ENCODE measurements at regions not wholly inside any gene's neighbourhood (a gene's known extent, or its start where the extent isn't known, plus 50 kb on each side); places are given as distances from the start of the nearest gene placed in this dataset.

DNA sequence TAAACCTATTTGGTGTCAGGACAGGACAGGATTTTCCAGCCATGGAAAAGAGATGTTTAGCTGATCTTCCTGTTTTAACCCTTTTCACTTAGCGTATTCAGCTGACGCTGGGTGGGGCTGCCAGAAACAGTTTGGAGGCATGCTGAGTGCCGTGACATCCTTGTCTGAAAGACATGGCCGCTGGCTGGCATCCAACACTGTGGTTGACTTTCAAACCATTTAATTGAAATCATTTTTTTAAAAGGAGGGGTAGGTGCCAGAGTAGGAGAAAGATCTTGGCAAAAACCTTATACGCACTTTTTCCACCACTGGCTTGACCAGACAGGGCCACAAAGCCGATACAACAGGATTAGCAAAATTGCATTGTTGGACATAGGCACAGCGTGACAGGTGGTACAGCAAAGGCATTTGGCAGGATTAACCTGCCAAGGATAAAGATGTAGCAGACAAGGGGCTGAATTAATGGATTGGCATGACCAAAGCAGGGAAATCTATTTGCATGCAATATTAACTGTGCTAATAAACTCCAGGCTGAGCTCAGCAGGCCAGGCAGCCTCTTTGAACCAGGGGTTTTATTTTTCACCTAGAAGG lies 131.8 kb upstream of the TOPAZ1 start:
- H3K4me3 ChIP-seq (ENCODE audit: insufficient read depth, low read depth, low read length), result no peak overlapping the region
- no peaks in the 10 kb centered on the region for H3K27me3 ChIP-seq (ENCODE audit: control insufficient read depth, insufficient read depth, low read length, poor library complexity, severe bottlenecking)
- H3K9me3 ChIP-seq (ENCODE audit: control insufficient read depth, low read length), result no peaks in the 10 kb centered on the region
- 93 to 94% methylated on average over 7 of the region's 7 CpGs for WGBS, 2 experiments
- H3K27ac ChIP-seq (ENCODE audit: insufficient read depth, low read depth, low read length, poor library complexity, severe bottlenecking), result no peak overlapping the region
- no peaks in the 10 kb centered on the region for H3K4me1 ChIP-seq (ENCODE audit: control insufficient read depth, insufficient read depth, low read length)
- H3K36me3 ChIP-seq (ENCODE audit: control insufficient read depth, insufficient read depth, low read length), result no peaks in the 10 kb centered on the region

DNA sequence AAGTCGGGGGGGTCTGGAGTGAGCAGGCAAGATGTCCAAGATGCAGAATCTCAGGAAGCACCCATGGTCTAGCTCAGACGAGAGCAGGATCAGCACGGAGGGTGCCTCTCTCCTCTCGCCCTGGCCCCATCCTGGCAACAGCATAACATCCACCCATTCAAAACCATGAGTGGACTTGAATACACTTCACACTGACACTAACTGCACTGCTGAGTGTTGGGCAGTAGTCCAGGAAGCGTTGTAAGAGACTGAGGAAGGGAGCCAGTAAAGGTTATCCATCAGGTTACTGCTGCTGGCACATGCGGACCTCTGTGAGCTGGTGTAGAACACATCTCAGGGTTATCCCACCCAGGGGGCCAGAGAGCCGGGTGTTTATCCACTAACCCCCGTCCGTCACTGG lies 131.0 kb upstream of the TOPAZ1 start:
- no peaks in the 10 kb centered on the region for H3K36me3 ChIP-seq (ENCODE audit: control insufficient read depth, insufficient read depth, low read length)
- no peaks in the 10 kb centered on the region for H3K27me3 ChIP-seq (ENCODE audit: control insufficient read depth, insufficient read depth, low read length, poor library complexity, severe bottlenecking)
- H3K4me1 ChIP-seq (ENCODE audit: control insufficient read depth, insufficient read depth, low read length), result no peaks in the 10 kb centered on the region
- 94 to 95% methylated on average over 9 of the region's 9 CpGs for WGBS, 2 experiments
- H3K27ac ChIP-seq (ENCODE audit: insufficient read depth, low read depth, low read length, poor library complexity, severe bottlenecking), result no peak overlapping the region
- no peak overlapping the region for H3K4me3 ChIP-seq (ENCODE audit: insufficient read depth, low read depth, low read length)
- H3K9me3 ChIP-seq (ENCODE audit: control insufficient read depth, low read length), result no peaks in the 10 kb centered on the region

DNA sequence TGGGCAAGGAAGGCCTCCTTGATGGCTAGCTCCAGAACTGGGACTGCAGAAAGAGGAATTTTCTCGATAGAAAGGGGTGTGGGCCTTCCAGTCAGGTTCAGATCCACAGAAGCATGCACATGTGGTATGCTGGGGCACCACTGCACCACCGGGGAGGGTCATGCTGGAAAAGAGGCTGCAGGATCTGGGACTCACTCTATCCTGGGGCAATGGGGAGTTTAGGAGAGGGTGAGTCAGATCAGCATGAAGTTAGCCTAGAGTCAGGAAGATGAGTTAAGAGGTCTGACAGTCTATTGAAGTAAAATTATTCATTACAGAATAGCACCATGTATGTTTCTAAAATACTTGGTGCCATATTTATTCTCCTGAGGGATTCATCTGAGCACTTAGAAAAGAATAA lies 130.2 kb upstream of the TOPAZ1 start:
- no peak overlapping the region for H3K4me3 ChIP-seq (ENCODE audit: insufficient read depth, low read depth, low read length)
- H3K27me3 ChIP-seq (ENCODE audit: control insufficient read depth, insufficient read depth, low read length, poor library complexity, severe bottlenecking), result no peaks in the 10 kb centered on the region
- WGBS, 2 experiments, result 88 to 94% methylated on average over 2 of the region's 2 CpGs
- no peak overlapping the region for H3K27ac ChIP-seq (ENCODE audit: insufficient read depth, low read depth, low read length, poor library complexity, severe bottlenecking)
- H3K9me3 ChIP-seq (ENCODE audit: control insufficient read depth, low read length), result no peaks in the 10 kb centered on the region
- H3K36me3 ChIP-seq (ENCODE audit: control insufficient read depth, insufficient read depth, low read length), result no peaks in the 10 kb centered on the region
- H3K4me1 ChIP-seq (ENCODE audit: control insufficient read depth, insufficient read depth, low read length), result no peaks in the 10 kb centered on the region

DNA sequence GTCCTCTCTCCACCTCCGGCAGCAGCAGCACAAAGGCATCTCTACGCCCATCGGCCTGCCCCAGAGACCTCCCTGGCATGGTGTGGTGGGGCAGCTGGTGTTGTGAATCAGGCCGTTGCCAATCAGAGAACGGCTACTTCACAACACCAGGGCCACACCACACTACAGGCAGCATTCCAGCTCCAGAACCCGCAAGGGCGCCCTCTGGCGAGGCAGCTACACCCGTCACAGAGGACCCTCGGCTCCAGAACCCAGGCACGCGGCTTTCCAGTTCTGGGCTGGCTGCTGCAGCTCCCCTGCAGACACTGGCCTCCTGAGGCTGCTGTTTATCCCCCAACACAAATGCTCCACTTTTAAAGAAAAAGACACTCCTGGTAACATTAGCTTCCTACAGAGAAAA lies 127.5 kb upstream of the TOPAZ1 start:
- no peaks in the 10 kb centered on the region for H3K27me3 ChIP-seq (ENCODE audit: control insufficient read depth, insufficient read depth, low read length, poor library complexity, severe bottlenecking)

DNA sequence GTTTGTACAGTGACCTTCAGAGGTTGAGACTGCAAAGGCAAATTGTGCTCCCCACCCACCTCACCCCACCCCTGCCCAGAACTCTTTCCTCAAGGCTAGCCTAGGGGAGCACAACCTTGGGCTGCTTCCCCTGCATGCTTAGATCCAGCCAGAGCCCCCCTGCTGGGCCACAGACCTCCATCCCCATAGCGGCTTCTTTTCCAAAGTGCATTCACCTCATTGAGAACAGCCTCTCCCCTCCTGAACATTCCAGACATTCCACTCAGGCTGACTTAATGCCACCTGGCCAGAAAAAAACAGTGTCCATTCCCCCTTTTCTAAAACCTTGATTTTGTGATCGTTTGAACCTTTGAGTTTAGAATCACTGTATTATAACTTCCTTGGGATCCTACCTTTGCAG lies 124.4 kb upstream of the TOPAZ1 start:
- Histone ChIP-seq H3K4me3 (ENCODE audit: insufficient read depth, low read depth, low read length) (no peak overlapping the region), H3K27me3 (ENCODE audit: control insufficient read depth, insufficient read depth, low read length, poor library complexity, severe bottlenecking) (no peaks in the 10 kb centered on the region), H3K4me1 (ENCODE audit: control insufficient read depth, insufficient read depth, low read length) (no peaks in the 10 kb centered on the region), H3K36me3 (ENCODE audit: control insufficient read depth, insufficient read depth, low read length) (no peaks in the 10 kb centered on the region), H3K9me3 (ENCODE audit: control insufficient read depth, low read length) (no peaks in the 10 kb centered on the region), H3K27ac (ENCODE audit: insufficient read depth, low read depth, low read length, poor library complexity, severe bottlenecking) (no peak overlapping the region)
- 84 to 88% methylated on average over 2 of the region's 2 CpGs for WGBS, 2 experiments

More for the DNA sequence above, 127.5 kb upstream of the TOPAZ1 start:
- H3K9me3 ChIP-seq (ENCODE audit: control insufficient read depth, low read length), result no peaks in the 10 kb centered on the region
- H3K4me1 ChIP-seq (ENCODE audit: control insufficient read depth, insufficient read depth, low read length), result no peaks in the 10 kb centered on the region
- no peak overlapping the region for H3K27ac ChIP-seq (ENCODE audit: insufficient read depth, low read depth, low read length, poor library complexity, severe bottlenecking)
- 62 to 67% methylated on average over 12 of the region's 12 CpGs for WGBS, 2 experiments
- no peaks in the 10 kb centered on the region for H3K36me3 ChIP-seq (ENCODE audit: control insufficient read depth, insufficient read depth, low read length)
- H3K4me3 ChIP-seq (ENCODE audit: insufficient read depth, low read depth, low read length), result no peak overlapping the region

DNA sequence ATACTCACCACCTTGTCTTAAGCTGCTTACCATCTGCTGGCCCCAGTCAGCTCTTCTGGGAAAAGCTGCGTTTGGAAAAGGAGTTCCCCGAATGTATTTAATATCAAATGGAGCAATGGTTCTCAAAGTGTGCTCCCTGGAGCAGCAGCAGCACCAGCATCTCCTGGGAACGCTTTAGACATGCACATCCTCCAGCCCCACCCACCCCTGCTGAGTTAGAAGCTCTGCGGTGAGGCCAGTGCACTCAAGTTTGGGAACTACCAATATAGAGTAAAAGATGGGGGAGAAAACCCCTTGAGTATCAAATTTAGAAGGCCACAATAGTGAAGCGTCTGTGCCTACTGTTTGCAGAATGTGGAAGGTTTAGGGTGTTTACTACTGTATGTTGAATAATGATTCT lies 124.0 kb upstream of the TOPAZ1 start:
- Histone ChIP-seq H3K36me3 (ENCODE audit: control insufficient read depth, insufficient read depth, low read length) (no peaks in the 10 kb centered on the region), H3K4me3 (ENCODE audit: insufficient read depth, low read depth, low read length) (no peak overlapping the region), H3K4me1 (ENCODE audit: control insufficient read depth, insufficient read depth, low read length) (no peaks in the 10 kb centered on the region), H3K27me3 (ENCODE audit: control insufficient read depth, insufficient read depth, low read length, poor library complexity, severe bottlenecking) (no peaks in the 10 kb centered on the region), H3K9me3 (ENCODE audit: control insufficient read depth, low read length) (no peaks in the 10 kb centered on the region), H3K27ac (ENCODE audit: insufficient read depth, low read depth, low read length, poor library complexity, severe bottlenecking) (no peak overlapping the region)
- WGBS, 2 experiments, result 90 to 96% methylated on average over 5 of the region's 5 CpGs

DNA sequence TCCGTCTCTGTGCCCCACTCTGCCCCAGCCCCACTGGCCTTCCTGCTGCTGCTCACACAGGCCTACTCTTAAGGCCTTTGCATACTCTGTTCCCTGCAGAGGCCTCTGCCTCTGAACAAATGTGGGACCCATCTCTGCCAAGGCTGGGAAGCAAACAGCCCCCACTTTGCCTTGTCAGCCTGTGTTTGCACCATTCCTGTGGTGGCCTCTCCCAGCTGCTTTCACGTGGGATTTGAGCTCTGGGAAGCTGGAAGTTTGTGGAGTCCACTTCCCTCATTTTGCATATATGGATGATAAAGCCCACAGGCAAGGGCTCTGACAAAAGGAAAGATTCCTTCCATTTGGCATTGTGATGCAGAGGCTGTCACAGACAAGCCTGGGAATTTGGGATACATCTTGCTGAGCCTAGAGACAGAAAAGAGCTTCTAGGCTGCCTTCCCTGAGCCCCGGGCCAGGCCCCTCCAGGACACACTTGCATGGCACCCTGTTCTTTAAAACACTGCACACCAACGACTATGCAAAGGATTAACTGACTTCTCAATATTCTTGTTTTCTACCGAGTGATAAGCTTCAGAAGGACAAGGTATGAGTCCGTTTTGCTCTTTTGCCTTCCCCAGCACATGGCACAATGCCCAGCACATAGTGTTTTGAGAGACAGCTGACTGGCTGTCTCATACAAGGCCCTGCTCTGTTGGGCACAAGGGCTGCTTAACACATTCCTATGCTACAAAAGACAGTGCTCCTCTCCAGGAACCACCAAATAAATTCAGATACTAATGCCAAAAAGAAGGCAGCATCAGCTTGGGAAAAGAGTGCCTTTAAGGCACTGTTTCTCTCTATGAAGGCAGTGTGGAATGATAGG lies 120.7 kb upstream of the TOPAZ1 start:
- H3K36me3 ChIP-seq (ENCODE audit: control insufficient read depth, insufficient read depth, low read length), result no peaks in the 10 kb centered on the region
- H3K27ac ChIP-seq (ENCODE audit: insufficient read depth, low read depth, low read length, poor library complexity, severe bottlenecking), result no peak overlapping the region
- H3K27me3 ChIP-seq (ENCODE audit: control insufficient read depth, insufficient read depth, low read length, poor library complexity, severe bottlenecking), result no peaks in the 10 kb centered on the region
- 69% methylated on average over 6 of the region's 6 CpGs for WGBS, 2 experiments
- no peaks in the 10 kb centered on the region for H3K9me3 ChIP-seq (ENCODE audit: control insufficient read depth, low read length)
- H3K4me1 ChIP-seq (ENCODE audit: control insufficient read depth, insufficient read depth, low read length), result no peaks in the 10 kb centered on the region
- H3K4me3 ChIP-seq (ENCODE audit: insufficient read depth, low read depth, low read length), result no peak overlapping the region

DNA sequence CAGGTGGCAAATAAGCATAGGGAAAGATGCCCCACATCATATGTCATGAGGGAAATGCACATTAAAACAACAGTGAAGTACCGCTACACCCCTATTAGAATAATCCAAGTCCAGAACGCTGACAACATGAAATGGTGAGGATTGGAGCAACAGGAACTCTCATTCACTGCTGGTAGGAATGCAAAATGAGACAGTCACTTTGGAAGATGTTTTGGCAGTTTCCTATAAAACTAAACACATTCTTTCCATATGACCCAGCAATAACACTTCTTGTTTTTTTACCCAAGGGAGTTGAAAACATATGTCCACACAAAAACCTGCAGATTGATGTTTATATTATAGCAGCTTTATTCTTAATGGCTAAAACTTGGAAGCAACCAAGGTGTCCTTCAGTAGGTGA lies 116.4 kb upstream of the TOPAZ1 start:
- Histone ChIP-seq H3K27me3 (ENCODE audit: control insufficient read depth, insufficient read depth, low read length, poor library complexity, severe bottlenecking) (no peaks in the 10 kb centered on the region), H3K9me3 (ENCODE audit: control insufficient read depth, low read length) (no peaks in the 10 kb centered on the region), H3K4me3 (ENCODE audit: insufficient read depth, low read depth, low read length) (no peak overlapping the region), H3K4me1 (ENCODE audit: control insufficient read depth, insufficient read depth, low read length) (peaks cover 8% of the 10 kb centered on the region), H3K27ac (ENCODE audit: insufficient read depth, low read depth, low read length, poor library complexity, severe bottlenecking) (no peak overlapping the region), H3K36me3 (ENCODE audit: control insufficient read depth, insufficient read depth, low read length) (no peaks in the 10 kb centered on the region)
- 91 to 95% methylated on average over 2 of the region's 2 CpGs for WGBS, 2 experiments

DNA sequence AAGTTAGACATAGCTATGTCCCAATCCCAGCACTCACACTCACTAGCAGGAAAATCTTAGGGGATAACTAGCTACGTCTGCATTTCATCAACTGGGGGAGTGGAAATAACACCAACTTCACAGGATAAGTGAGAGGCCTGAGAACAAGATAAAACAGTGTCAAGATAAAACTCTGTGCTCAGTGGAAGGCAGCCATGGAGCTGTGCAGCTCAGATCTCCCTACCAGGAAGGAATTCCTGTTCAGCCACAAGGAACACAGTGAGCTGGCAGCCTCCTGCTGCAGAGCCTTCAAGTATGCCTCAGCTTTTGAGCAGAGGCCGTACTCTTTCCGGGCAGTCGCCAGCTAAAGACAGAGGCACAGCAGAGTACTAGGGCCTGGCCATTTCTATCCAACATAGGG lies 115.8 kb upstream of the TOPAZ1 start:
- 90 to 93% methylated on average over 4 of the region's 4 CpGs for WGBS, 2 experiments
- no peak overlapping the region for H3K27ac ChIP-seq (ENCODE audit: insufficient read depth, low read depth, low read length, poor library complexity, severe bottlenecking)
- no peaks in the 10 kb centered on the region for H3K9me3 ChIP-seq (ENCODE audit: control insufficient read depth, low read length)
- H3K4me3 ChIP-seq (ENCODE audit: insufficient read depth, low read depth, low read length), result no peak overlapping the region
- H3K4me1 ChIP-seq (ENCODE audit: control insufficient read depth, insufficient read depth, low read length), result peaks cover 8% of the 10 kb centered on the region
- H3K27me3 ChIP-seq (ENCODE audit: control insufficient read depth, insufficient read depth, low read length, poor library complexity, severe bottlenecking), result no peaks in the 10 kb centered on the region
- no peaks in the 10 kb centered on the region for H3K36me3 ChIP-seq (ENCODE audit: control insufficient read depth, insufficient read depth, low read length)

DNA sequence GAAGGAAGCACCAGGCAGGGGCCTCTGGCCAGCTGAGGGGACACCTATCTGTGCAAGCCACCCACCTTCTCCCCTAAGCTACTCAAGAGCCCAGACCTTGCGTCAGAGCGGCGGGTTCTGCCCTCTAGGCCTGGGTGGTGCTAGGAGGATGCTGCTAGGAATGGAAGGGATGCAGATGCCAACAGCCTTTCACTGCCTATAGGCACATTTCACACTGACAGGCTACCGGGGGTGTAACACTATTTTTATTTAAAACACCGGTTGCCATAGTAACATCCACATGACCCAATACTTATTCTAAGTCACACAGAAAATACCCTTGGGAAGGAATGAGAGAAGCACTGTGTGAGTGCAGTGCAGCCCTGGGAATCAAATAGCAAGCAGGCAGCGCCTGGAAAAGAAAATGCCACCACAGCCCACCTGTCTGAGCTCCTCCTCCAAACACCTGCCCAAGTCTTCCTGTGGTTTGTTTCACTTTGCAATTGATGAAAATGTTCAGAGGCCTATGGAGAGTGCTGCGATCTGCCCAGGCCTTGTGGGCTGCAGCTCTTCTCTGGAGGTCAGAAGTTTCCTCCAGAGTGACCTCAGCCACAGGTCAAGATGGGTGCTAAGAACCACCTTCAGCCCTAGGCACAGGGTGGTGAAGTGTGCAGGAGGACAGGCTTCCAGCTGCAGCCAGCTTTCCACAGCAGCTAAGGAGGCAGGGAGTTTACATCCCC lies 113.5 kb upstream of the TOPAZ1 start:
- Histone ChIP-seq H3K27me3 (ENCODE audit: control insufficient read depth, insufficient read depth, low read length, poor library complexity, severe bottlenecking) (no peaks in the 10 kb centered on the region), H3K9me3 (ENCODE audit: control insufficient read depth, low read length) (no peaks in the 10 kb centered on the region), H3K4me1 (ENCODE audit: control insufficient read depth, insufficient read depth, low read length) (peaks cover 8% of the 10 kb centered on the region), H3K27ac (ENCODE audit: insufficient read depth, low read depth, low read length, poor library complexity, severe bottlenecking) (no peak overlapping the region), H3K4me3 (ENCODE audit: insufficient read depth, low read depth, low read length) (no peak overlapping the region), H3K36me3 (ENCODE audit: control insufficient read depth, insufficient read depth, low read length) (no peaks in the 10 kb centered on the region)
- WGBS, 2 experiments, result 51 to 63% methylated on average over 7 of the region's 7 CpGs
